ENCODE measurements at regions not wholly inside any gene's neighbourhood (a gene's known extent, or its start where the extent isn't known, plus 50 kb on each side); places are given as distances from the start of the nearest gene placed in this dataset.

- POLR2A ChIA-PET: no interaction called here
- CTCF ChIA-PET: no interaction called here
- Mint-ChIP-seq H3K9me3 (no peaks in the 10 kb centered on the region), H3K4me3 (no peak overlapping the region), H3K27me3 (no peaks in the 10 kb centered on the region), H3K36me3 (ENCODE audit: low read depth) (no peaks in the 10 kb centered on the region), H3K27ac (no peak overlapping the region), H3K4me1 (no peaks in the 10 kb centered on the region)
- TF ChIP-seq CTCF (IDR thresholded peaks at IDR 0.05): no peak
- DNase-seq (no peak), ATAC-seq (ENCODE audit: low read depth) (no peak)
- intact Hi-C loops (cut with micrococcal nuclease): no loop called here
Measured at GRCh38 chr6:153424719-153425400, 293.8 kb upstream of the RGS17 start.

GRCh38 chr6:153412519-153412918 lies 281.4 kb upstream of the RGS17 start:
- H3K27me3 Mint-ChIP-seq: no peaks in the 10 kb centered on the region
- no peaks in the 10 kb centered on the region for H3K4me1 Mint-ChIP-seq
- POLR2A ChIA-PET: no interaction called here
- no peak overlapping the region for H3K4me3 Mint-ChIP-seq
- intact Hi-C loops (cut with micrococcal nuclease): no loop called here
- TF ChIP-seq CTCF (IDR thresholded peaks at IDR 0.05): no peak
- DNase-seq: no peak
- H3K9me3 Mint-ChIP-seq: peaks cover 8% of the 10 kb centered on the region
- CTCF ChIA-PET: no interaction called here
- no peaks in the 10 kb centered on the region for H3K36me3 Mint-ChIP-seq (ENCODE audit: low read depth)
- no peak for ATAC-seq (ENCODE audit: low read depth)
- H3K27ac Mint-ChIP-seq: no peak overlapping the region

GRCh38 chr6:153411070-153411648 lies 280.1 kb upstream of the RGS17 start:
- no peak overlapping the region for H3K27ac Mint-ChIP-seq
- H3K4me1 Mint-ChIP-seq: no peaks in the 10 kb centered on the region
- H3K27me3 Mint-ChIP-seq: no peaks in the 10 kb centered on the region
- peaks cover 10% of the 10 kb centered on the region for H3K9me3 Mint-ChIP-seq
- H3K36me3 Mint-ChIP-seq (ENCODE audit: low read depth): no peaks in the 10 kb centered on the region
- ChIA-PET POLR2A (no interaction called here), CTCF (no interaction called here)
- intact Hi-C loops (cut with micrococcal nuclease): no loop called here
- no peak overlapping the region for H3K4me3 Mint-ChIP-seq
- no peak for DNase-seq
- ATAC-seq (ENCODE audit: low read depth): no peak
- no peak for TF ChIP-seq CTCF (IDR thresholded peaks at IDR 0.05)

- H3K4me3 Mint-ChIP-seq: no peak overlapping the region
- peaks cover 7% of the 10 kb centered on the region for H3K9me3 Mint-ChIP-seq
- ATAC-seq (ENCODE audit: low read depth) (no peak), DNase-seq (no peak)
- POLR2A ChIA-PET: no interaction called here
- H3K4me1 Mint-ChIP-seq: no peaks in the 10 kb centered on the region
- H3K27me3 Mint-ChIP-seq: no peaks in the 10 kb centered on the region
- no peak for TF ChIP-seq CTCF (IDR thresholded peaks at IDR 0.05)
- intact Hi-C loops (cut with micrococcal nuclease): no loop called here
- CTCF ChIA-PET: no interaction called here
- no peak overlapping the region for H3K27ac Mint-ChIP-seq
- no peaks in the 10 kb centered on the region for H3K36me3 Mint-ChIP-seq (ENCODE audit: low read depth)
Measured at GRCh38 chr6:153405931-153406330, 274.8 kb upstream of the RGS17 start.

GRCh38 chr6:153401751-153402150 lies 270.7 kb upstream of the RGS17 start:
- TF ChIP-seq CTCF (IDR thresholded peaks at IDR 0.05): no peak
- Mint-ChIP-seq H3K27ac (no peak overlapping the region), H3K36me3 (ENCODE audit: low read depth) (no peaks in the 10 kb centered on the region), H3K27me3 (no peaks in the 10 kb centered on the region), H3K9me3 (no peaks in the 10 kb centered on the region), H3K4me3 (no peak overlapping the region), H3K4me1 (no peaks in the 10 kb centered on the region)
- CTCF ChIA-PET: no interaction called here
- DNase-seq (no peak), ATAC-seq (ENCODE audit: low read depth) (no peak)
- intact Hi-C loops (cut with micrococcal nuclease): no loop called here
- POLR2A ChIA-PET: no interaction called here
